ENCODE measurements at regions not wholly inside any gene's neighbourhood (a gene's known extent, or its start where the extent isn't known, plus 50 kb on each side); places are given as distances from the start of the nearest gene placed in this dataset.

GRCh38 chr5:97425511-97425910 is 242.5 kb upstream of the RIOK2 start:
- Histone ChIP-seq H3K9me2 (replicated peaks; ENCODE audit: insufficient read depth) (no peaks in the 10 kb centered on the region), H3K4me2 (no peak overlapping the region), H2AFZ (no peak overlapping the region), H3K79me2 (no peaks in the 10 kb centered on the region), H3K36me3 (replicated peaks; ENCODE audit: insufficient read depth, low read depth) (no peaks in the 10 kb centered on the region), H3K27ac (no peak overlapping the region), H3K27me3 (no peaks in the 10 kb centered on the region), H4K20me1 (ENCODE audit: insufficient read depth, poor library complexity, severe bottlenecking) (no peaks in the 10 kb centered on the region), H3K9me3 (ENCODE audit: low read depth) (no peaks in the 10 kb centered on the region), H3K4me3 (no peak overlapping the region), H3K4me1 (ENCODE audit: insufficient read depth) (no peaks in the 10 kb centered on the region)
- TF ChIP-seq CTCF (IDR thresholded peaks at IDR 0.05; ENCODE audit: poor library complexity) (no peak), EZH2 (IDR thresholded peaks at IDR 0.05; ENCODE audit: borderline replicate concordance) (no peak), EZH2phosphoT487 (IDR thresholded peaks at IDR 0.05; ENCODE audit: low read depth, severe bottlenecking, unreplicated experiment) (no peak)
- no peak for DNase-seq (ENCODE audit: low spot score)
- WGBS (ENCODE audit: low lambda C conversion rate, missing lambda C conversion rate): 77% methylated on average over 4 of the region's 4 CpGs

- H3K27me3 ChIP-seq: no peaks in the 10 kb centered on the region
- no peak overlapping the region for H3K4me3 ChIP-seq
- no peaks in the 10 kb centered on the region for H4K20me1 ChIP-seq (ENCODE audit: insufficient read depth, poor library complexity, severe bottlenecking)
- WGBS (ENCODE audit: low lambda C conversion rate, missing lambda C conversion rate): 83% methylated on average over 2 of the region's 2 CpGs
- TF ChIP-seq EZH2phosphoT487 (IDR thresholded peaks at IDR 0.05; ENCODE audit: low read depth, severe bottlenecking, unreplicated experiment) (no peak), EZH2 (IDR thresholded peaks at IDR 0.05; ENCODE audit: borderline replicate concordance) (no peak), CTCF (IDR thresholded peaks at IDR 0.05; ENCODE audit: poor library complexity) (no peak)
- DNase-seq (ENCODE audit: low spot score): no peak
- H3K4me1 ChIP-seq (ENCODE audit: insufficient read depth): no peaks in the 10 kb centered on the region
- H3K4me2 ChIP-seq: no peak overlapping the region
- H3K9me3 ChIP-seq (ENCODE audit: low read depth): no peaks in the 10 kb centered on the region
- no peaks in the 10 kb centered on the region for H3K79me2 ChIP-seq
- H3K27ac ChIP-seq: no peak overlapping the region
- no peak overlapping the region for H2AFZ ChIP-seq
- no peaks in the 10 kb centered on the region for H3K9me2 ChIP-seq (replicated peaks; ENCODE audit: insufficient read depth)
- H3K36me3 ChIP-seq (replicated peaks; ENCODE audit: insufficient read depth, low read depth): no peaks in the 10 kb centered on the region
Measured at GRCh38 chr5:97427235-97427634, 244.2 kb upstream of the RIOK2 start.

GRCh38 chr5:97434021-97434420 is 251.0 kb upstream of the RIOK2 start:
- WGBS (ENCODE audit: low lambda C conversion rate, missing lambda C conversion rate): 62% methylated on average over 4 of the region's 4 CpGs
- Histone ChIP-seq H3K4me3 (no peak overlapping the region), H3K79me2 (no peaks in the 10 kb centered on the region), H3K4me1 (ENCODE audit: insufficient read depth) (no peaks in the 10 kb centered on the region), H3K4me2 (no peak overlapping the region), H2AFZ (no peak overlapping the region), H3K36me3 (replicated peaks; ENCODE audit: insufficient read depth, low read depth) (no peaks in the 10 kb centered on the region), H3K27me3 (no peaks in the 10 kb centered on the region), H3K27ac (no peak overlapping the region), H4K20me1 (ENCODE audit: insufficient read depth, poor library complexity, severe bottlenecking) (no peaks in the 10 kb centered on the region), H3K9me2 (replicated peaks; ENCODE audit: insufficient read depth) (no peaks in the 10 kb centered on the region), H3K9me3 (ENCODE audit: low read depth) (no peaks in the 10 kb centered on the region)
- DNase-seq (ENCODE audit: low spot score): no peak
- no peak for TF ChIP-seq EZH2phosphoT487 (IDR thresholded peaks at IDR 0.05; ENCODE audit: low read depth, severe bottlenecking, unreplicated experiment)
- no peak for TF ChIP-seq EZH2 (IDR thresholded peaks at IDR 0.05; ENCODE audit: borderline replicate concordance)
- no peak for TF ChIP-seq CTCF (IDR thresholded peaks at IDR 0.05; ENCODE audit: poor library complexity)

- no peaks in the 10 kb centered on the region for H3K9me2 ChIP-seq (replicated peaks; ENCODE audit: insufficient read depth)
- H3K27me3 ChIP-seq: no peaks in the 10 kb centered on the region
- no peaks in the 10 kb centered on the region for H4K20me1 ChIP-seq (ENCODE audit: insufficient read depth, poor library complexity, severe bottlenecking)
- DNase-seq (ENCODE audit: low spot score): no peak
- no peaks in the 10 kb centered on the region for H3K9me3 ChIP-seq (ENCODE audit: low read depth)
- H2AFZ ChIP-seq: no peak overlapping the region
- no peak overlapping the region for H3K4me2 ChIP-seq
- no peak for TF ChIP-seq CTCF (IDR thresholded peaks at IDR 0.05; ENCODE audit: poor library complexity)
- TF ChIP-seq EZH2phosphoT487 (IDR thresholded peaks at IDR 0.05; ENCODE audit: low read depth, severe bottlenecking, unreplicated experiment): no peak
- TF ChIP-seq EZH2 (IDR thresholded peaks at IDR 0.05; ENCODE audit: borderline replicate concordance): no peak
- H3K27ac ChIP-seq: no peak overlapping the region
- no peaks in the 10 kb centered on the region for H3K36me3 ChIP-seq (replicated peaks; ENCODE audit: insufficient read depth, low read depth)
- H3K4me3 ChIP-seq: no peak overlapping the region
- no peaks in the 10 kb centered on the region for H3K4me1 ChIP-seq (ENCODE audit: insufficient read depth)
- no peaks in the 10 kb centered on the region for H3K79me2 ChIP-seq
Measured at GRCh38 chr5:97436405-97436804, 253.4 kb upstream of the RIOK2 start.
